ENCODE measurements at regions not wholly inside any gene's neighbourhood (a gene's known extent, or its start where the extent isn't known, plus 50 kb on each side); places are given as distances from the start of the nearest gene placed in this dataset.

GRCh38 chr2:120785228-120785966 is 49.7 kb downstream of the GLI2 start:
- no peaks in the 10 kb centered on the region for H3K4me1 Mint-ChIP-seq (ENCODE audit: low read depth in 2 of 2)
- H3K27me3 Mint-ChIP-seq: no peaks in the 10 kb centered on the region
- H3K36me3 Mint-ChIP-seq: no peaks in the 10 kb centered on the region
- H3K9me3 Mint-ChIP-seq: no peaks in the 10 kb centered on the region
- H3K4me3 Mint-ChIP-seq: no peak overlapping the region
- no peak for DNase-seq (ENCODE audit: low spot score)
- H3K27ac Mint-ChIP-seq: no peak overlapping the region
- ATAC-seq: no peak

- no peaks in the 10 kb centered on the region for H3K36me3 Mint-ChIP-seq
- no peaks in the 10 kb centered on the region for H3K9me3 Mint-ChIP-seq
- no peaks in the 10 kb centered on the region for H3K27me3 Mint-ChIP-seq
- no peak overlapping the region for H3K27ac Mint-ChIP-seq
- no peak for DNase-seq (ENCODE audit: low spot score)
- H3K4me3 Mint-ChIP-seq: no peak overlapping the region
- no peak for ATAC-seq
- H3K4me1 Mint-ChIP-seq (ENCODE audit: low read depth in 2 of 2): no peaks in the 10 kb centered on the region
Observed at GRCh38 chr2:120786038-120786960, 50.6 kb downstream of the GLI2 start.

- H3K4me1 Mint-ChIP-seq (ENCODE audit: low read depth in 2 of 2): no peaks in the 10 kb centered on the region
- no peaks in the 10 kb centered on the region for H3K36me3 Mint-ChIP-seq
- DNase-seq (ENCODE audit: low spot score): no peak
Observed at GRCh38 chr2:120787111-120787821, 51.6 kb downstream of the GLI2 start.

GRCh38 chr2:120787822-120788700 is 52.4 kb downstream of the GLI2 start:
- DNase-seq (ENCODE audit: low spot score): no peak
- Mint-ChIP-seq H3K27me3 (no peaks in the 10 kb centered on the region), H3K36me3 (no peaks in the 10 kb centered on the region), H3K9me3 (no peaks in the 10 kb centered on the region), H3K4me1 (ENCODE audit: low read depth in 2 of 2) (no peaks in the 10 kb centered on the region), H3K27ac (no peak overlapping the region), H3K4me3 (no peak overlapping the region)
- ATAC-seq: peak in 1 of 2 donors; percentile 26

More at GRCh38 chr2:120787111-120787821, 51.6 kb downstream of the GLI2 start:
- Mint-ChIP-seq H3K27me3 (no peaks in the 10 kb centered on the region), H3K27ac (no peak overlapping the region), H3K9me3 (no peaks in the 10 kb centered on the region), H3K4me3 (no peak overlapping the region)
- no peak for ATAC-seq

- H3K4me3 Mint-ChIP-seq: no peak overlapping the region
- no peaks in the 10 kb centered on the region for H3K27me3 Mint-ChIP-seq
- H3K36me3 Mint-ChIP-seq: no peaks in the 10 kb centered on the region
- H3K9me3 Mint-ChIP-seq: no peaks in the 10 kb centered on the region
- DNase-seq (ENCODE audit: low spot score): no peak
- no peak for ATAC-seq
- H3K4me1 Mint-ChIP-seq (ENCODE audit: low read depth in 2 of 2): no peaks in the 10 kb centered on the region
- no peak overlapping the region for H3K27ac Mint-ChIP-seq
Observed at GRCh38 chr2:120791243-120791961, 55.7 kb downstream of the GLI2 start.

GRCh38 chr2:120791962-120792297 is 56.3 kb downstream of the GLI2 start:
- no peaks in the 10 kb centered on the region for H3K36me3 Mint-ChIP-seq
- H3K27ac Mint-ChIP-seq: no peak overlapping the region
- no peaks in the 10 kb centered on the region for H3K9me3 Mint-ChIP-seq
- no peak overlapping the region for H3K4me3 Mint-ChIP-seq
- DNase-seq (ENCODE audit: low spot score) (no peak), ATAC-seq (no peak)
- H3K4me1 Mint-ChIP-seq (ENCODE audit: low read depth in 2 of 2): no peaks in the 10 kb centered on the region
- no peaks in the 10 kb centered on the region for H3K27me3 Mint-ChIP-seq

GRCh38 chr2:120793682-120794403 is 58.2 kb downstream of the GLI2 start:
- ATAC-seq (no peak), DNase-seq (ENCODE audit: low spot score) (no peak)
- Mint-ChIP-seq H3K27ac (no peak overlapping the region), H3K9me3 (no peaks in the 10 kb centered on the region), H3K36me3 (no peaks in the 10 kb centered on the region), H3K4me1 (ENCODE audit: low read depth in 2 of 2) (no peaks in the 10 kb centered on the region), H3K27me3 (no peaks in the 10 kb centered on the region), H3K4me3 (no peak overlapping the region)

- DNase-seq (ENCODE audit: low spot score) (no peak), ATAC-seq (no peak)
- Mint-ChIP-seq H3K36me3 (no peaks in the 10 kb centered on the region), H3K4me3 (no peak overlapping the region), H3K9me3 (no peaks in the 10 kb centered on the region), H3K27ac (no peak overlapping the region), H3K27me3 (no peaks in the 10 kb centered on the region), H3K4me1 (ENCODE audit: low read depth in 2 of 2) (no peaks in the 10 kb centered on the region)
Observed at GRCh38 chr2:120794716-120795115, 59.0 kb downstream of the GLI2 start.

- H3K27ac Mint-ChIP-seq: no peak overlapping the region
- ATAC-seq (no peak), DNase-seq (ENCODE audit: low spot score) (no peak)
- H3K36me3 Mint-ChIP-seq: no peaks in the 10 kb centered on the region
- H3K27me3 Mint-ChIP-seq: no peaks in the 10 kb centered on the region
- H3K4me3 Mint-ChIP-seq: no peak overlapping the region
- no peaks in the 10 kb centered on the region for H3K9me3 Mint-ChIP-seq
- no peaks in the 10 kb centered on the region for H3K4me1 Mint-ChIP-seq (ENCODE audit: low read depth in 2 of 2)
Observed at GRCh38 chr2:120796094-120796493, 60.4 kb downstream of the GLI2 start.

GRCh38 chr2:120797421-120798221 is 62.0 kb downstream of the GLI2 start:
- DNase-seq (ENCODE audit: low spot score) (no peak), ATAC-seq (no peak)
- H3K4me1 Mint-ChIP-seq (ENCODE audit: low read depth in 2 of 2): no peaks in the 10 kb centered on the region
- no peaks in the 10 kb centered on the region for H3K9me3 Mint-ChIP-seq
- no peaks in the 10 kb centered on the region for H3K36me3 Mint-ChIP-seq
- H3K27me3 Mint-ChIP-seq: no peaks in the 10 kb centered on the region
- no peak overlapping the region for H3K4me3 Mint-ChIP-seq
- H3K27ac Mint-ChIP-seq: no peak overlapping the region

GRCh38 chr2:120798567-120799247 is 63.0 kb downstream of the GLI2 start:
- Mint-ChIP-seq H3K9me3 (no peaks in the 10 kb centered on the region), H3K4me3 (no peak overlapping the region), H3K27me3 (no peaks in the 10 kb centered on the region), H3K4me1 (ENCODE audit: low read depth in 2 of 2) (no peaks in the 10 kb centered on the region), H3K36me3 (no peaks in the 10 kb centered on the region), H3K27ac (no peak overlapping the region)
- DNase-seq (ENCODE audit: low spot score) (no peak), ATAC-seq (no peak)
